GM12878 (cell line): ENCODE measurements at regions not wholly inside any gene's neighbourhood (a gene's known extent, or its start where the extent isn't known, plus 50 kb on each side); places are given as distances from the start of the nearest gene placed in this dataset.

Experiments used
- ATAC-seq: fragments of 200-7000 bp; cut with Tn5 transposase; 3 replicates; pipeline ENCODE4 v1.9.1; 2020; ENCODE audit warnings: mild to moderate bottlenecking, moderate library complexity
- BruUV-seq: library from RNA; stranded (reverse); fragments of 400-500 nt; replicated peaks from 2 replicates; lab custom pipeline; 2021; lab: Mats Ljungman, UMichigan
- CTCF ChIA-PET: fragments of 300-600 bp; sonication (Branson Sonifier 250); formaldehyde crosslinking; extraction: SDS; loops from one replicate; lab custom pipeline; 2021; ENCODE audit warnings: inconsistent platforms; lab: Yijun Ruan, JAX
- POLR2A ChIA-PET: fragments of 350-600 bp; formaldehyde crosslinking; extraction: SDS; loops from one replicate; lab custom pipeline; 2021; ENCODE audit warnings: inconsistent platforms; lab: Charles Lee
- RAD21 ChIA-PET: fragments of 300-600 bp; sonication (Branson Sonifier 250); formaldehyde crosslinking; loops from one replicate; lab custom pipeline; 2023; ENCODE audit warnings: antibody characterized with exemption; ENCODE audit not compliant: unreplicated experiment; lab: Charles Lee
- SMC1A ChIA-PET: fragments of 300-600 bp; sonication (Branson Sonifier 250); formaldehyde crosslinking; loops from one replicate; lab custom pipeline; 2023; ENCODE audit not compliant: unreplicated experiment, uncharacterized antibody; lab: Charles Lee
- DNase-seq: peaks from one replicate; pipeline ENCODE4 v3.0.0-alpha.2; 2011; ENCODE audit warnings: low read depth, low spot score
- FAIRE-seq: peaks from 3 replicates; lab custom pipeline; 2011; peaks lifted over from hg19 to GRCh38; lab: Jason Lieb, UNC
- H2AFZ ChIP-seq: 2 replicates; pipeline ENCODE4 v1.6.0; 2011; ENCODE audit warnings: low read depth, low read length, control low read depth; ENCODE audit not compliant: control insufficient read depth
- H3K27ac ChIP-seq: 2 replicates; pipeline ENCODE4 v1.5.1; 2011; ENCODE audit warnings: control low read depth; ENCODE audit not compliant: control insufficient read depth, insufficient read depth
- H3K27me3 ChIP-seq, 2 experiments: replicated peaks in 1 of 2; 2 replicates each; pipeline versions ENCODE4 v1.6.0 to v1.6.1; 2011; ENCODE audit warnings: low read length in 1 of 2; ENCODE audit not compliant: control insufficient read depth in 2 of 2, insufficient read depth in 2 of 2
- H3K36me3 ChIP-seq, 2 experiments: 2 replicates each; pipeline ENCODE4 v1.5.1; 2011; ENCODE audit warnings: low read length in 1 of 2; ENCODE audit not compliant: control insufficient read depth in 2 of 2, insufficient read depth in 2 of 2
- H3K4me1 ChIP-seq: 2 replicates; pipeline ENCODE4 v1.6.1; 2011; ENCODE audit warnings: mild to moderate bottlenecking, low read length, moderate library complexity, mixed read lengths; ENCODE audit not compliant: control insufficient read depth, insufficient read depth
- H3K4me2 ChIP-seq: 2 replicates; pipeline ENCODE4 v1.6.0; 2011; ENCODE audit warnings: control low read depth; ENCODE audit not compliant: control insufficient read depth, insufficient read depth
- H3K4me3 ChIP-seq: fragments of 200-600 bp; sonication (generic); 2 replicates; pipeline ENCODE4 v1.5.1; 2016
- H3K79me2 ChIP-seq: 2 replicates; pipeline ENCODE4 v1.6.0; 2011; ENCODE audit warnings: low read length; ENCODE audit not compliant: control insufficient read depth, insufficient read depth
- H3K9ac ChIP-seq: 2 replicates; pipeline ENCODE4 v1.8.0; 2011; ENCODE audit warnings: low read length, control low read depth, mixed read lengths; ENCODE audit not compliant: control insufficient read depth, insufficient read depth
- H3K9me3 ChIP-seq: replicated peaks from 3 replicates; pipeline ENCODE4 v1.5.1; 2011; ENCODE audit warnings: mild to moderate bottlenecking, low read length; ENCODE audit not compliant: control insufficient read depth, insufficient read depth
- H4K20me1 ChIP-seq: 2 replicates; pipeline ENCODE4 v1.6.0; 2011; ENCODE audit not compliant: control insufficient read depth, insufficient read depth
- CHD2 ChIP-seq: IDR thresholded peaks from 2 replicates; pipeline ENCODE4 v1.6.1; 2011; ENCODE audit warnings: low read depth, low read length, improper control_type of control experiment, borderline replicate concordance
- MXI1 ChIP-seq: fragments of 150-350 bp; IDR thresholded peaks from 2 replicates; pipeline ENCODE4 v1.6.1; 2011; ENCODE audit warnings: low read depth, mild to moderate bottlenecking, inconsistent platforms, low read length, improper control_type of control experiment
- NR2F1 ChIP-seq: fragments of 450-650 bp; conservative IDR thresholded peaks from 2 replicates; pipeline ENCODE4 v1.6.1; 2017; ENCODE audit warnings: mild to moderate bottlenecking
- POU2F2 ChIP-seq: IDR thresholded peaks from 3 replicates; pipeline ENCODE4 v1.6.1; 2011; ENCODE audit warnings: low read depth, mild to moderate bottlenecking, low read length, borderline replicate concordance
- RAD21 ChIP-seq: IDR thresholded peaks from 2 replicates; pipeline ENCODE4 v1.6.1; 2011; ENCODE audit warnings: mild to moderate bottlenecking, low read depth, low read length, moderate library complexity; ENCODE audit not compliant: insufficient read depth
- SP1 ChIP-seq: IDR thresholded peaks from one replicate; pipeline ENCODE4 v1.6.1; 2011; ENCODE audit warnings: low read depth, low read length
- SREBF1 ChIP-seq: IDR thresholded peaks from 2 replicates; pipeline ENCODE4 v1.6.1; 2012; ENCODE audit warnings: mild to moderate bottlenecking, low read length
- WGBS: methylation state at CpG from one replicate; pipeline ENCODE4 v1.1.6; 2016; ENCODE audit warnings: low lambda C conversion rate; ENCODE audit not compliant: insufficient replicate concordance, insufficient coverage; ENCODE audit errors: missing lambda C conversion rate; 5-methylcytosine and 5-hydroxymethylcytosine counted together
- in situ Hi-C: fragments of 300-500 bp; cut with MboI; formaldehyde crosslinking; loops from 9 replicates; pipeline ENCODE4 v1.14.3; 2018; ENCODE audit warnings: mixed read lengths
- intact Hi-C: fragments of 100-400 bp; cut with micrococcal nuclease; formaldehyde crosslinking; loops from one replicate; pipeline ENCODE4 v1.14.2; 2022; ENCODE audit not compliant: unreplicated experiment
- TF ChIP-seq, protein P1 (sequence below): fragments of 450-650 bp; formaldehyde crosslinking; IDR thresholded peaks from 2 replicates; pipeline ENCODE4 v1.4.0; 2022; ENCODE audit warnings: mild to moderate bottlenecking, moderate library complexity
- TF ChIP-seq, protein P2 (sequence below): IDR thresholded peaks from 2 replicates; pipeline ENCODE4 v1.6.1; 2012; ENCODE audit warnings: mild to moderate bottlenecking, low read depth, low read length
- TF ChIP-seq, protein P3 (sequence below): IDR thresholded peaks from 2 replicates; pipeline ENCODE4 v1.6.1; 2012; ENCODE audit warnings: improper control_type of control experiment, low read depth, low read length; ENCODE audit not compliant: insufficient replicate concordance

DNA sequence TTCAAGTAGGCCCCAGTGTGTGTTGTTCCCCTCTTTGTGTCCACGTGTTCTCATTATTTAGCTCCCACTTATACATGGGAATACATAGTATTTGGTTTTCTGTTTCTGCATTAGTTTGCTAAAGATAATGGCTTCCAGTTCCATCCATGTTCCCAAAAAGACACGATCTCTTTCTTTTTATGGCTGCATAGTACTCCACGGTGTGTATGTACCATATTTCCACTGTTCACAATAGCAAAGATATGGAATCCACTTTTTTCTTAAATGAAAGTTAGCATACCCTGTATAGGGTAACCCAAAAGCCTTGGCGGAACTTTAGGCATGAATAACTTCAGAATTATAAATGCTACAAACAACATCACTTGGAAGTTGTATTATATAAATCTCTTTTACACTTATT is 83.4 kb upstream of the NDUFV2 start:
- Histone ChIP-seq H3K9me3 (no peaks in the 10 kb centered on the region), H3K9ac (no peak overlapping the region), H4K20me1 (no peaks in the 10 kb centered on the region), H3K27ac (no peak overlapping the region), H3K4me1 (peaks cover 15% of the 10 kb centered on the region), H3K27me3 (no peaks in the 10 kb centered on the region), H3K4me3 (no peak overlapping the region), H2AFZ (no peak overlapping the region), H3K36me3 (no peaks in the 10 kb centered on the region), H3K79me2 (no peaks in the 10 kb centered on the region), H3K4me2 (no peak overlapping the region)
- ChIA-PET RAD21 (no interaction called here), CTCF (no interaction called here), POLR2A (no interaction called here), SMC1A (no interaction called here)
- WGBS: 99% methylated on average over 4 of the region's 4 CpGs
- FAIRE-seq (no peak), DNase-seq (no peak), ATAC-seq (no peak)
- intact Hi-C loops: no loop called here
- TF ChIP-seq SREBF1: no peak
- TF ChIP-seq MXI1: no peak
- TF ChIP-seq, protein P1, sequence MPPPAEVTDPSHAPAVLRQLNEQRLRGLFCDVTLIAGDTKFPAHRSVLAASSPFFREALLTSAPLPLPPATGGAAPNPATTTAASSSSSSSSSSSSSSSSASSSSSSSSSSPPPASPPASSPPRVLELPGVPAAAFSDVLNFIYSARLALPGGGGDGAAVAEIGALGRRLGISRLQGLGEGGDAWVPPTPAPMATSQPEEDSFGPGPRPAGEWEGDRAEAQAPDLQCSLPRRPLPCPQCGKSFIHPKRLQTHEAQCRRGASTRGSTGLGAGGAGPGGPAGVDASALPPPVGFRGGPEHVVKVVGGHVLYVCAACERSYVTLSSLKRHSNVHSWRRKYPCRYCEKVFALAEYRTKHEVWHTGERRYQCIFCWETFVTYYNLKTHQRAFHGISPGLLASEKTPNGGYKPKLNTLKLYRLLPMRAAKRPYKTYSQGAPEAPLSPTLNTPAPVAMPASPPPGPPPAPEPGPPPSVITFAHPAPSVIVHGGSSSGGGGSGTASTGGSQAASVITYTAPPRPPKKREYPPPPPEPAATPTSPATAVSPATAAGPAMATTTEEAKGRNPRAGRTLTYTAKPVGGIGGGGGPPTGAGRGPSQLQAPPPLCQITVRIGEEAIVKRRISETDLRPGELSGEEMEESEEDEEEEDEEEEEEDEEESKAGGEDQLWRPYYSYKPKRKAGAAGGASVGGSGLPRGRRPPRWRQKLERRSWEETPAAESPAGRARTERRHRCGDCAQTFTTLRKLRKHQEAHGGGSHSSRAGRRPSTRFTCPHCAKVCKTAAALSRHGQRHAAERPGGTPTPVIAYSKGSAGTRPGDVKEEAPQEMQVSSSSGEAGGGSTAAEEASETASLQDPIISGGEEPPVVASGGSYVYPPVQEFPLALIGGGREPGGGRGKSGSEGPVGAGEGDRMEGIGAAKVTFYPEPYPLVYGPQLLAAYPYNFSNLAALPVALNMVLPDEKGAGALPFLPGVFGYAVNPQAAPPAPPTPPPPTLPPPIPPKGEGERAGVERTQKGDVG: no peak
- no peak for TF ChIP-seq RAD21
- TF ChIP-seq SP1: no peak
- TF ChIP-seq CHD2: no peak
- TF ChIP-seq, protein P2, sequence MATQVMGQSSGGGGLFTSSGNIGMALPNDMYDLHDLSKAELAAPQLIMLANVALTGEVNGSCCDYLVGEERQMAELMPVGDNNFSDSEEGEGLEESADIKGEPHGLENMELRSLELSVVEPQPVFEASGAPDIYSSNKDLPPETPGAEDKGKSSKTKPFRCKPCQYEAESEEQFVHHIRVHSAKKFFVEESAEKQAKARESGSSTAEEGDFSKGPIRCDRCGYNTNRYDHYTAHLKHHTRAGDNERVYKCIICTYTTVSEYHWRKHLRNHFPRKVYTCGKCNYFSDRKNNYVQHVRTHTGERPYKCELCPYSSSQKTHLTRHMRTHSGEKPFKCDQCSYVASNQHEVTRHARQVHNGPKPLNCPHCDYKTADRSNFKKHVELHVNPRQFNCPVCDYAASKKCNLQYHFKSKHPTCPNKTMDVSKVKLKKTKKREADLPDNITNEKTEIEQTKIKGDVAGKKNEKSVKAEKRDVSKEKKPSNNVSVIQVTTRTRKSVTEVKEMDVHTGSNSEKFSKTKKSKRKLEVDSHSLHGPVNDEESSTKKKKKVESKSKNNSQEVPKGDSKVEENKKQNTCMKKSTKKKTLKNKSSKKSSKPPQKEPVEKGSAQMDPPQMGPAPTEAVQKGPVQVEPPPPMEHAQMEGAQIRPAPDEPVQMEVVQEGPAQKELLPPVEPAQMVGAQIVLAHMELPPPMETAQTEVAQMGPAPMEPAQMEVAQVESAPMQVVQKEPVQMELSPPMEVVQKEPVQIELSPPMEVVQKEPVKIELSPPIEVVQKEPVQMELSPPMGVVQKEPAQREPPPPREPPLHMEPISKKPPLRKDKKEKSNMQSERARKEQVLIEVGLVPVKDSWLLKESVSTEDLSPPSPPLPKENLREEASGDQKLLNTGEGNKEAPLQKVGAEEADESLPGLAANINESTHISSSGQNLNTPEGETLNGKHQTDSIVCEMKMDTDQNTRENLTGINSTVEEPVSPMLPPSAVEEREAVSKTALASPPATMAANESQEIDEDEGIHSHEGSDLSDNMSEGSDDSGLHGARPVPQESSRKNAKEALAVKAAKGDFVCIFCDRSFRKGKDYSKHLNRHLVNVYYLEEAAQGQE: no peak
- TF ChIP-seq, protein P3, sequence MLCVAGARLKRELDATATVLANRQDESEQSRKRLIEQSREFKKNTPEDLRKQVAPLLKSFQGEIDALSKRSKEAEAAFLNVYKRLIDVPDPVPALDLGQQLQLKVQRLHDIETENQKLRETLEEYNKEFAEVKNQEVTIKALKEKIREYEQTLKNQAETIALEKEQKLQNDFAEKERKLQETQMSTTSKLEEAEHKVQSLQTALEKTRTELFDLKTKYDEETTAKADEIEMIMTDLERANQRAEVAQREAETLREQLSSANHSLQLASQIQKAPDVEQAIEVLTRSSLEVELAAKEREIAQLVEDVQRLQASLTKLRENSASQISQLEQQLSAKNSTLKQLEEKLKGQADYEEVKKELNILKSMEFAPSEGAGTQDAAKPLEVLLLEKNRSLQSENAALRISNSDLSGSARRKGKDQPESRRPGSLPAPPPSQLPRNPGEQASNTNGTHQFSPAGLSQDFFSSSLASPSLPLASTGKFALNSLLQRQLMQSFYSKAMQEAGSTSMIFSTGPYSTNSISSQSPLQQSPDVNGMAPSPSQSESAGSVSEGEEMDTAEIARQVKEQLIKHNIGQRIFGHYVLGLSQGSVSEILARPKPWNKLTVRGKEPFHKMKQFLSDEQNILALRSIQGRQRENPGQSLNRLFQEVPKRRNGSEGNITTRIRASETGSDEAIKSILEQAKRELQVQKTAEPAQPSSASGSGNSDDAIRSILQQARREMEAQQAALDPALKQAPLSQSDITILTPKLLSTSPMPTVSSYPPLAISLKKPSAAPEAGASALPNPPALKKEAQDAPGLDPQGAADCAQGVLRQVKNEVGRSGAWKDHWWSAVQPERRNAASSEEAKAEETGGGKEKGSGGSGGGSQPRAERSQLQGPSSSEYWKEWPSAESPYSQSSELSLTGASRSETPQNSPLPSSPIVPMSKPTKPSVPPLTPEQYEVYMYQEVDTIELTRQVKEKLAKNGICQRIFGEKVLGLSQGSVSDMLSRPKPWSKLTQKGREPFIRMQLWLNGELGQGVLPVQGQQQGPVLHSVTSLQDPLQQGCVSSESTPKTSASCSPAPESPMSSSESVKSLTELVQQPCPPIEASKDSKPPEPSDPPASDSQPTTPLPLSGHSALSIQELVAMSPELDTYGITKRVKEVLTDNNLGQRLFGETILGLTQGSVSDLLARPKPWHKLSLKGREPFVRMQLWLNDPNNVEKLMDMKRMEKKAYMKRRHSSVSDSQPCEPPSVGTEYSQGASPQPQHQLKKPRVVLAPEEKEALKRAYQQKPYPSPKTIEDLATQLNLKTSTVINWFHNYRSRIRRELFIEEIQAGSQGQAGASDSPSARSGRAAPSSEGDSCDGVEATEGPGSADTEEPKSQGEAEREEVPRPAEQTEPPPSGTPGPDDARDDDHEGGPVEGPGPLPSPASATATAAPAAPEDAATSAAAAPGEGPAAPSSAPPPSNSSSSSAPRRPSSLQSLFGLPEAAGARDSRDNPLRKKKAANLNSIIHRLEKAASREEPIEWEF: no peak
- no peak for TF ChIP-seq POU2F2
- TF ChIP-seq NR2F1: no peak
- in situ Hi-C loops: no loop called here
- BruUV-seq: no TSS peak
